ENCODE measurements at regions not wholly inside any gene's neighbourhood (a gene's known extent, or its start where the extent isn't known, plus 50 kb on each side); places are given as distances from the start of the nearest gene placed in this dataset.

DNA sequence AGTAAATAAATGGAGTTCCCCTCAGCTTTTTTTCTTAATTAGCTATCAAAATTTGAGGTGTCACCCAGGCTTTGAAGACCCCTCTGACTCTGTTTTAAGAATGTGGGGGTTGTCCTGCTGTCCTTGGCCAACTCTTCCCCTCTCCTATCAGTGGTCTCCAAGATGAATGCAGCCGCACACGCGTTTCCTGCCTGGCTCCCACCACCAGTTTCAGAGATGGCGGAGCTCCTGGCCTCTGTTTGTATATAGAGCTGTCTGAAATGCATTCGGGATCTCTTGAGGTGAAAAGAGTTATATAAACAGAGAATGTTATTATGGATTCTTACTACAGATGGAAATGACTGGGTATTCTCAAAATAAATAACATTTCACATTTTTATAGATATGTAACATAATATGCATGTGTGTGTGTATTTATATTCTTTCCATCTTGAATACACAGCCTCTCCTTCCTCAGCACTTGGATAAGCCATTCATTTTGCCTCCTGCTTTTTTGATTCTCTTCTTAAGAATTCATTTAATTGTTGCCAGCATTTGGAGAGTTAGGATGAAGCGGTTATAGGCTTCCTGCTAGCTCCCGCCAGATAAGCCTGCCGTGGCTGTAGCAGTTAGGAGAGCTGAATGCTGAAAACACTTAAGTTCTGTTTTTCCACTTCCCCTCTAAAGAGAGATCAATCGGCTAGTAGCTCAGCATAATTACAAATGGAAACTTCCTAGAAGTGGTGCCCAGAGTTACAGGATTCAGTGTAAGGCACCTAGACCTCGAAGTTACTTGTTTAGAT lies 659.3 kb upstream of the FANCL start:
- CTCF ChIA-PET = no interaction called here
- DNase-seq (ENCODE audit: extremely low spot score) = no peak
- POLR2A ChIA-PET = no interaction called here
- no peak for TF ChIP-seq ELF4 (IDR thresholded peaks at IDR 0.05)
- no peak for TF ChIP-seq FOXK2 (IDR thresholded peaks at IDR 0.05)
- no peak for TF ChIP-seq FOXM1 (IDR thresholded peaks at IDR 0.05; ENCODE audit: borderline replicate concordance)
- TF ChIP-seq HDGF (IDR thresholded peaks at IDR 0.05; ENCODE audit: borderline replicate concordance) = no peak
- no peak for TF ChIP-seq NFRKB (IDR thresholded peaks at IDR 0.05)
- TF ChIP-seq SUZ12 (IDR thresholded peaks at IDR 0.05) = no peak
- no peak for TF ChIP-seq SP1 (IDR thresholded peaks at IDR 0.05)
- TF ChIP-seq CTBP1 (IDR thresholded peaks at IDR 0.05; ENCODE audit: borderline replicate concordance) = no peak
- TF ChIP-seq, protein P1, sequence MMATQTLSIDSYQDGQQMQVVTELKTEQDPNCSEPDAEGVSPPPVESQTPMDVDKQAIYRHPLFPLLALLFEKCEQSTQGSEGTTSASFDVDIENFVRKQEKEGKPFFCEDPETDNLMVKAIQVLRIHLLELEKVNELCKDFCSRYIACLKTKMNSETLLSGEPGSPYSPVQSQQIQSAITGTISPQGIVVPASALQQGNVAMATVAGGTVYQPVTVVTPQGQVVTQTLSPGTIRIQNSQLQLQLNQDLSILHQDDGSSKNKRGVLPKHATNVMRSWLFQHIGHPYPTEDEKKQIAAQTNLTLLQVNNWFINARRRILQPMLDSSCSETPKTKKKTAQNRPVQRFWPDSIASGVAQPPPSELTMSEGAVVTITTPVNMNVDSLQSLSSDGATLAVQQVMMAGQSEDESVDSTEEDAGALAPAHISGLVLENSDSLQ (IDR thresholded peaks at IDR 0.05) = no peak
- TF ChIP-seq BHLHE40 (IDR thresholded peaks at IDR 0.05; ENCODE audit: borderline replicate concordance) = no peak
- no peak for TF ChIP-seq LEF1 (IDR thresholded peaks at IDR 0.05; ENCODE audit: borderline replicate concordance)
- TF ChIP-seq FOXA1 (IDR thresholded peaks at IDR 0.05) = no peak
- TF ChIP-seq ZNF384 (IDR thresholded peaks at IDR 0.05) = no peak
- TF ChIP-seq TARDBP (IDR thresholded peaks at IDR 0.05) = no peak
- no peak for TF ChIP-seq L3MBTL2 (conservative IDR thresholded peaks at IDR 0.05)
- TF ChIP-seq ARNT (IDR thresholded peaks at IDR 0.05) = no peak

- CTCF ChIA-PET = no interaction called here
- no peak for TF ChIP-seq FOXM1 (IDR thresholded peaks at IDR 0.05; ENCODE audit: borderline replicate concordance)
- no peak for TF ChIP-seq CTBP1 (IDR thresholded peaks at IDR 0.05; ENCODE audit: borderline replicate concordance)
- no peak for TF ChIP-seq FOXK2 (IDR thresholded peaks at IDR 0.05)
- POLR2A ChIA-PET = no interaction called here
- DNase-seq (ENCODE audit: extremely low spot score) = no peak
Measured at GRCh38 chr2:58899692-58900091, 658.6 kb upstream of the FANCL start.

DNA sequence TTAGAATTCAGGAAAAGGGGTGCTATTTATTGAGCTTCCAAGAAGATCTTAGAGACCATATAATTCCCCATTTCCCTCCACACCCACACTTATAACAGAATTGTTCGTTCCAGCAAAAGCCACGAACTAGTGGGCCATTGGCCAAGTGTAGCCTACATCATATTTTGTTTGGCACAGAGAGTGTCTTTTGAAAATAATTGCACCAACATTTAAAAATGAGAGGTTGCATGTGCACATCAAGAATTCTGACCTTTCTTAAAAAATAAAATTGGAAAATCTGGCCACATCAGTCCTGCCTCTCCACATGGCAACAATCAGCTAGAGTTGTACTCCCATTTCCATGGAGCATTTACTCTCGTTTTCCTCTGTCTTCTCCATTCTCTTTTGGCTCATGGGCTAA lies 655.5 kb upstream of the FANCL start:
- ChIA-PET CTCF (no interaction called here), POLR2A (no interaction called here)
- TF ChIP-seq TARDBP (IDR thresholded peaks at IDR 0.05) = no peak
- TF ChIP-seq ZNF384 (IDR thresholded peaks at IDR 0.05) = no peak
- TF ChIP-seq, protein P1 (IDR thresholded peaks at IDR 0.05) = no peak
- no peak for TF ChIP-seq HDGF (IDR thresholded peaks at IDR 0.05; ENCODE audit: borderline replicate concordance)
- no peak for TF ChIP-seq SP1 (IDR thresholded peaks at IDR 0.05)
- DNase-seq (ENCODE audit: extremely low spot score) = no peak

GRCh38 chr2:58895857-58896256 lies 654.7 kb upstream of the FANCL start:
- POLR2A ChIA-PET = no interaction called here
- CTCF ChIA-PET = no interaction called here
- TF ChIP-seq FOXK2 (IDR thresholded peaks at IDR 0.05) (no peak), BHLHE40 (IDR thresholded peaks at IDR 0.05; ENCODE audit: borderline replicate concordance) (no peak), SUZ12 (IDR thresholded peaks at IDR 0.05) (no peak), FOXA1 (IDR thresholded peaks at IDR 0.05) (no peak), L3MBTL2 (conservative IDR thresholded peaks at IDR 0.05) (no peak), NFRKB (IDR thresholded peaks at IDR 0.05) (no peak), TARDBP (IDR thresholded peaks at IDR 0.05) (no peak), HDGF (IDR thresholded peaks at IDR 0.05; ENCODE audit: borderline replicate concordance) (no peak), SP1 (IDR thresholded peaks at IDR 0.05) (no peak), LEF1 (IDR thresholded peaks at IDR 0.05; ENCODE audit: borderline replicate concordance) (no peak), CTBP1 (IDR thresholded peaks at IDR 0.05; ENCODE audit: borderline replicate concordance) (no peak), ARNT (IDR thresholded peaks at IDR 0.05) (no peak), FOXM1 (IDR thresholded peaks at IDR 0.05; ENCODE audit: borderline replicate concordance) (no peak), ELF4 (IDR thresholded peaks at IDR 0.05) (no peak), ZNF384 (IDR thresholded peaks at IDR 0.05) (no peak)
- TF ChIP-seq, protein P1 (IDR thresholded peaks at IDR 0.05) = no peak
- DNase-seq (ENCODE audit: extremely low spot score) = no peak

- ChIA-PET POLR2A (no interaction called here), CTCF (interaction anchor here (0.9 kb wide), 1 partner anchor 9 kb away, joined by 3 read pairs; no protein-coding TSS in a partner anchor)
- TF ChIP-seq L3MBTL2 (conservative IDR thresholded peaks at IDR 0.05) = no peak
- DNase-seq (ENCODE audit: extremely low spot score) = no peak
Measured at GRCh38 chr2:58893656-58894351, 652.7 kb upstream of the FANCL start.

DNA sequence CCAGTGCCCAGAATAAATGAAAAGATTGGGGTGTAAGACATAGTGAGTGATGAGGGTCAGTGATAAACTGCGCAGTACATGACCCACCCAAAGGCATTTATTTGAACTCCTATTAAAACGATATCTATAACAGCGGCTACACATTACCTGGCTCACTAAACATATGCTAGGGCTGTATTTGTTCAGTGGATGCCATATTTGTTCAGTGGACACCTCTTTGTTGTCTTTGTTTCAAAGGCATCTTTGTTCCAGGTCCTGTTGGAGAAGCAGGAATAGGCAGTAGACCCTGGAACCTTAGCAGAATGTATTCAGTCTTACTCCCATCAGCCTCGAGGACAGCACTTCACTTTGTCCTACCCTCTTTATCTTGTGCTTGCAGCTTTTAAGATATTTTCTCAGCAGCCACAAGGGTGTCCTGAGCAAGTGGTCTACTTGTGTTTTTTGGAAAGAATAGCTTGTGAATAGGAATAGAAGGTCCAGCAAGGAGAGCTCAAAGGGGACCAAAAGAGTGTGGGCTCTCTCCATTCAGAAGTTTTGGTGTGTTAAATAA lies 650.8 kb upstream of the FANCL start:
- CTCF ChIA-PET = no interaction called here

More for the DNA sequence above, 650.8 kb upstream of the FANCL start:
- TF ChIP-seq BHLHE40 (IDR thresholded peaks at IDR 0.05; ENCODE audit: borderline replicate concordance) (no peak), SUZ12 (IDR thresholded peaks at IDR 0.05) (no peak), ARNT (IDR thresholded peaks at IDR 0.05) (no peak), FOXM1 (IDR thresholded peaks at IDR 0.05; ENCODE audit: borderline replicate concordance) (no peak), SP1 (IDR thresholded peaks at IDR 0.05) (no peak), CTBP1 (IDR thresholded peaks at IDR 0.05; ENCODE audit: borderline replicate concordance) (no peak), TARDBP (IDR thresholded peaks at IDR 0.05) (no peak), HDGF (IDR thresholded peaks at IDR 0.05; ENCODE audit: borderline replicate concordance) (no peak)
- DNase-seq (ENCODE audit: extremely low spot score) = no peak
- POLR2A ChIA-PET = no interaction called here

All from HEK293T (cell line).